GM18502 (cell line): ENCODE measurements at regions not wholly inside any gene's neighbourhood (a gene's known extent, or its start where the extent isn't known, plus 50 kb on each side); places are given as distances from the start of the nearest gene placed in this dataset.

Experiments
- ATAC-seq: cut with Tn5 transposase; IDR thresholded peaks from one replicate; pipeline ENCODE4 v1.9.1; 2021; ENCODE audit warnings: mild to moderate bottlenecking; ENCODE audit not compliant: unreplicated experiment, poor library complexity

GRCh38 chr20:56986931-56987720 lies 279.3 kb downstream of the BMP7 start:
- ATAC-seq, result no peak

- ATAC-seq, result no peak
Observed at GRCh38 chr20:56987986-56988385, 278.5 kb downstream of the BMP7 start.

GRCh38 chr20:56988446-56988845 lies 278.0 kb downstream of the BMP7 start:
- no peak for ATAC-seq

- ATAC-seq, result no peak
Observed at GRCh38 chr20:56989516-56989915, 276.9 kb downstream of the BMP7 start.

GRCh38 chr20:56993020-56993559 lies 273.4 kb downstream of the BMP7 start:
- no peak for ATAC-seq

- no peak for ATAC-seq
Observed at GRCh38 chr20:56994006-56994405, 272.4 kb downstream of the BMP7 start.

- ATAC-seq, result no peak
Observed at GRCh38 chr20:56995149-56995548, 271.3 kb downstream of the BMP7 start.

GRCh38 chr20:56995635-56996075 lies 270.8 kb downstream of the BMP7 start:
- ATAC-seq, result peak; percentile 53

GRCh38 chr20:56996533-56996932 lies 269.9 kb downstream of the BMP7 start:
- no peak for ATAC-seq

GRCh38 chr20:56998438-56998837 lies 268.0 kb downstream of the BMP7 start:
- ATAC-seq, result no peak

- no peak for ATAC-seq
Observed at GRCh38 chr20:57000441-57000968, 265.9 kb downstream of the BMP7 start.

GRCh38 chr20:57001126-57001767 lies 265.2 kb downstream of the BMP7 start:
- no peak for ATAC-seq

- ATAC-seq, result no peak
Observed at GRCh38 chr20:57002066-57002570, 264.3 kb downstream of the BMP7 start.

GRCh38 chr20:57003012-57003411 lies 263.4 kb downstream of the BMP7 start:
- ATAC-seq, result no peak

- ATAC-seq, result no peak
Observed at GRCh38 chr20:57004416-57004815, 262.0 kb downstream of the BMP7 start.

- no peak for ATAC-seq
Observed at GRCh38 chr20:57004951-57005933, 261.2 kb downstream of the BMP7 start.

- ATAC-seq, result peak; percentile 44
Observed at GRCh38 chr20:57006411-57007170, 259.9 kb downstream of the BMP7 start.

- peak; percentile 56 for ATAC-seq
Observed at GRCh38 chr20:57007171-57007540, 259.3 kb downstream of the BMP7 start.

- ATAC-seq, result no peak
Observed at GRCh38 chr20:57008217-57008616, 258.2 kb downstream of the BMP7 start.
